ENCODE measurements at regions not wholly inside any gene's neighbourhood (a gene's known extent, or its start where the extent isn't known, plus 50 kb on each side); places are given as distances from the start of the nearest gene placed in this dataset.

GRCh38 chrX:113390531-113390930 lies 549.9 kb upstream of the AMOT start:
- TF ChIP-seq ZNF8 (CRISPR knock-in tag; IDR thresholded peaks at IDR 0.05): no peak
- no peak for TF ChIP-seq GLIS3 (CRISPR knock-in tag; IDR thresholded peaks at IDR 0.05)
- no peak for TF ChIP-seq ARNTL (CRISPR knock-in tag; IDR thresholded peaks at IDR 0.05; ENCODE audit: borderline replicate concordance, low read depth)
- TF ChIP-seq TOX (CRISPR knock-in tag; IDR thresholded peaks at IDR 0.05; ENCODE audit: borderline replicate concordance): no peak
- TF ChIP-seq SNAI2 (CRISPR knock-in tag; IDR thresholded peaks at IDR 0.05): no peak
- TF ChIP-seq ZNF565 (CRISPR knock-in tag; conservative IDR thresholded peaks at IDR 0.05; ENCODE audit: low read depth): no peak
- TF ChIP-seq BACH2 (CRISPR knock-in tag; IDR thresholded peaks at IDR 0.05; ENCODE audit: borderline replicate concordance): no peak
- no peak for TF ChIP-seq TSHZ2 (CRISPR knock-in tag; IDR thresholded peaks at IDR 0.05)
- TF ChIP-seq CSDC2 (CRISPR knock-in tag; IDR thresholded peaks at IDR 0.05): no peak
- no peak for TF ChIP-seq ISL1 (CRISPR knock-in tag; IDR thresholded peaks at IDR 0.05)
- no peak for TF ChIP-seq PATZ1 (CRISPR knock-in tag; IDR thresholded peaks at IDR 0.05; ENCODE audit: borderline replicate concordance)
- no peak for TF ChIP-seq CSRNP3 (CRISPR knock-in tag; IDR thresholded peaks at IDR 0.05)
- ATAC-seq: no peak

GRCh38 chrX:113389846-113390245 lies 549.2 kb upstream of the AMOT start:
- ATAC-seq: no peak
- TF ChIP-seq ISL1 (CRISPR knock-in tag; IDR thresholded peaks at IDR 0.05) (no peak), PATZ1 (CRISPR knock-in tag; IDR thresholded peaks at IDR 0.05; ENCODE audit: borderline replicate concordance) (no peak), ZNF565 (CRISPR knock-in tag; conservative IDR thresholded peaks at IDR 0.05; ENCODE audit: low read depth) (no peak), ZFP3 (CRISPR knock-in tag; IDR thresholded peaks at IDR 0.05) (no peak), ZNF70 (CRISPR knock-in tag; IDR thresholded peaks at IDR 0.05) (no peak), SNAI2 (CRISPR knock-in tag; IDR thresholded peaks at IDR 0.05) (no peak), BACH2 (CRISPR knock-in tag; IDR thresholded peaks at IDR 0.05; ENCODE audit: borderline replicate concordance) (no peak), RARB (CRISPR knock-in tag; IDR thresholded peaks at IDR 0.05) (no peak), CSRNP3 (CRISPR knock-in tag; IDR thresholded peaks at IDR 0.05) (no peak), POU6F1 (CRISPR knock-in tag; IDR thresholded peaks at IDR 0.05; ENCODE audit: borderline replicate concordance, low read depth) (no peak), TCF4 (CRISPR knock-in tag; IDR thresholded peaks at IDR 0.05; ENCODE audit: borderline replicate concordance) (no peak), ARNTL (CRISPR knock-in tag; IDR thresholded peaks at IDR 0.05; ENCODE audit: borderline replicate concordance, low read depth) (no peak), GLIS3 (CRISPR knock-in tag; IDR thresholded peaks at IDR 0.05) (no peak), OSR1 (CRISPR knock-in tag; IDR thresholded peaks at IDR 0.05) (no peak), ZFP30 (CRISPR knock-in tag; IDR thresholded peaks at IDR 0.05) (no peak)

Measured in SK-N-SH treated with all-trans-retinoic acid at 6 μM for 48 hours (cell line).